Left lung (tissue), 4 donors: ENCODE measurements at regions not wholly inside any gene's neighbourhood (a gene's known extent, or its start where the extent isn't known, plus 50 kb on each side); places are given as distances from the start of the nearest gene placed in this dataset.

Experiments
- ATAC-seq: fragments of 200-7000 bp; cut with Tn5 transposase; one replicate; pipeline ENCODE4 v1.9.1; 2020; ENCODE audit warnings: moderate library complexity
- DNase-seq, 4 donors: peaks; one replicate each; pipeline ENCODE4 v3.0.0-alpha.2; 2013 to 2020
- H3K27ac ChIP-seq, 2 donors: fragments of 200-600 bp; sonication (generic) in 1 of 2; one replicate each; pipeline versions ENCODE4 v1.5.0 to v1.8.0; 2020 to 2021
- H3K27me3 ChIP-seq, 2 donors: fragments of 200-600 bp; sonication (generic) in 1 of 2; one replicate each; pipeline versions ENCODE4 v1.5.0 to v1.8.0; 2020 to 2021
- H3K36me3 ChIP-seq, 2 donors: fragments of 200-600 bp; sonication (generic) in 1 of 2; one replicate each; pipeline versions ENCODE4 v1.5.0 to v1.8.0; 2020 to 2021
- H3K4me1 ChIP-seq, 2 donors: fragments of 200-600 bp; one replicate each; pipeline ENCODE4 v1.8.0; 2021
- H3K4me3 ChIP-seq, 2 donors: fragments of 200-600 bp; sonication (generic) in 1 of 2; one replicate each; pipeline versions ENCODE4 v1.5.0 to v1.8.0; 2020 to 2021; ENCODE audit warnings: mild to moderate bottlenecking in 1 of 2
- H3K9me3 ChIP-seq, 2 donors: fragments of 200-600 bp; sonication (generic) in 1 of 2; one replicate each; pipeline versions ENCODE4 v1.5.0 to v1.8.0; 2020 to 2021
- CTCF ChIP-seq, 2 donors: fragments of 200-600 bp; sonication (generic) in 1 of 2; IDR thresholded peaks; one replicate each; pipeline versions ENCODE4 v1.5.0 to v1.8.0; 2021; ENCODE audit warnings: antibody characterized with exemption in 2 of 2
- intact Hi-C, 2 donors: fragments of 100-400 bp; cut with DNase I; formaldehyde crosslinking; loops; one replicate each; pipeline versions ENCODE4 v1.11.2 to v1.14.2; 2022
- donor health status: DM: no; HTN: yes; CAD: no.
- donor health status: DM: no; HTN: no; CAD: no.

GRCh38 chr1:88284066-88284465, 400.0 kb upstream of the PKN2 start:
- DNase-seq (no peak), ATAC-seq (no peak)
- H3K4me1 ChIP-seq: no peaks in the 10 kb centered on the region
- intact Hi-C loops: no loop called here
- H3K9me3 ChIP-seq: no peaks in the 10 kb centered on the region
- TF ChIP-seq CTCF (IDR thresholded peaks at IDR 0.05): no peak
- H3K4me3 ChIP-seq: no peak overlapping the region
- no peak overlapping the region for H3K27ac ChIP-seq
- H3K27me3 ChIP-seq: no peaks in the 10 kb centered on the region
- H3K36me3 ChIP-seq: no peaks in the 10 kb centered on the region

- intact Hi-C loops: no loop called here
- Histone ChIP-seq H3K27me3 (no peaks in the 10 kb centered on the region), H3K27ac (no peak overlapping the region), H3K9me3 (no peaks in the 10 kb centered on the region), H3K4me1 (no peaks in the 10 kb centered on the region), H3K36me3 (no peaks in the 10 kb centered on the region), H3K4me3 (no peak overlapping the region)
- ATAC-seq (no peak), DNase-seq (no peak)
- TF ChIP-seq CTCF (IDR thresholded peaks at IDR 0.05): no peak
Observed at GRCh38 chr1:88284666-88285366, 399.3 kb upstream of the PKN2 start.

- ATAC-seq (no peak), DNase-seq (no peak)
- H3K36me3 ChIP-seq: no peaks in the 10 kb centered on the region
- no peak overlapping the region for H3K27ac ChIP-seq
- H3K4me3 ChIP-seq: no peak overlapping the region
- no peaks in the 10 kb centered on the region for H3K4me1 ChIP-seq
- no peak for TF ChIP-seq CTCF (IDR thresholded peaks at IDR 0.05)
- no peaks in the 10 kb centered on the region for H3K9me3 ChIP-seq
- no peaks in the 10 kb centered on the region for H3K27me3 ChIP-seq
- intact Hi-C loops: no loop called here
Observed at GRCh38 chr1:88286716-88287115, 397.4 kb upstream of the PKN2 start.

GRCh38 chr1:88288571-88288970, 395.5 kb upstream of the PKN2 start:
- intact Hi-C loops: no loop called here
- Histone ChIP-seq H3K4me3 (no peak overlapping the region), H3K4me1 (no peaks in the 10 kb centered on the region), H3K27ac (no peak overlapping the region), H3K9me3 (no peaks in the 10 kb centered on the region), H3K36me3 (no peaks in the 10 kb centered on the region), H3K27me3 (no peaks in the 10 kb centered on the region)
- TF ChIP-seq CTCF (IDR thresholded peaks at IDR 0.05): no peak
- no peak for DNase-seq
- no peak for ATAC-seq

- Histone ChIP-seq H3K36me3 (no peaks in the 10 kb centered on the region), H3K9me3 (no peaks in the 10 kb centered on the region), H3K4me1 (no peaks in the 10 kb centered on the region), H3K27ac (no peak overlapping the region), H3K27me3 (no peaks in the 10 kb centered on the region), H3K4me3 (no peak overlapping the region)
- intact Hi-C loops: no loop called here
- no peak for TF ChIP-seq CTCF (IDR thresholded peaks at IDR 0.05)
- ATAC-seq: no peak
- peak in 2 of 4 donors; percentile 60 to 66 for DNase-seq
Observed at GRCh38 chr1:88289401-88290102, 394.5 kb upstream of the PKN2 start.
